ENCODE measurements at regions not wholly inside any gene's neighbourhood (a gene's known extent, or its start where the extent isn't known, plus 50 kb on each side); places are given as distances from the start of the nearest gene placed in this dataset.
A peak's percentile ranks its signal among the peaks of the same experiment; 100 is the strongest.

- Mint-ChIP-seq H3K9me3 (no peaks in the 10 kb centered on the region), H3K4me3 (no peak overlapping the region), H3K4me1 (ENCODE audit: low read depth in 2 of 2) (peaks cover 3 to 6% of the 10 kb centered on the region in 2 donors), H3K27me3 (peaks cover 25 to 66% of the 10 kb centered on the region in 2 donors), H3K36me3 (ENCODE audit: insufficient read depth) (peaks cover 3% of the 10 kb centered on the region), H3K27ac (peak overlapping the region in 1 of 2 donors; percentile 12)
- no peak for ATAC-seq (replicated peaks)
- DNase-seq, result no peak
Observed at GRCh38 chr22:44393066-44393465, 80.3 kb upstream of the SHISAL1 start.

- H3K4me1 Mint-ChIP-seq (ENCODE audit: low read depth in 2 of 2), result peaks cover 3% of the 10 kb centered on the region in 2 donors
- DNase-seq, result no peak
- peaks cover 3% of the 10 kb centered on the region for H3K36me3 Mint-ChIP-seq (ENCODE audit: insufficient read depth)
- H3K27me3 Mint-ChIP-seq, result peaks cover 28 to 72% of the 10 kb centered on the region in 2 donors
- no peak overlapping the region for H3K4me3 Mint-ChIP-seq
- H3K9me3 Mint-ChIP-seq, result no peaks in the 10 kb centered on the region
- H3K27ac Mint-ChIP-seq, result no peak overlapping the region
- ATAC-seq (replicated peaks), result no peak
Observed at GRCh38 chr22:44392446-44392921, 79.7 kb upstream of the SHISAL1 start.

- DNase-seq (no peak), ATAC-seq (replicated peaks) (no peak)
- Mint-ChIP-seq H3K27me3 (peaks cover 35 to 79% of the 10 kb centered on the region in 2 donors), H3K27ac (no peak overlapping the region), H3K4me1 (ENCODE audit: low read depth in 2 of 2) (peaks cover 3 to 6% of the 10 kb centered on the region in 2 donors), H3K9me3 (no peaks in the 10 kb centered on the region), H3K4me3 (no peak overlapping the region), H3K36me3 (ENCODE audit: insufficient read depth) (peaks cover 3% of the 10 kb centered on the region)
Observed at GRCh38 chr22:44391481-44392445, 79.0 kb upstream of the SHISAL1 start.

- peaks cover 3% of the 10 kb centered on the region for H3K36me3 Mint-ChIP-seq (ENCODE audit: insufficient read depth)
- H3K4me1 Mint-ChIP-seq (ENCODE audit: low read depth in 2 of 2), result peaks cover 3 to 6% of the 10 kb centered on the region in 2 donors
- no peak overlapping the region for H3K27ac Mint-ChIP-seq
- no peak for ATAC-seq (replicated peaks)
- no peak overlapping the region for H3K4me3 Mint-ChIP-seq
- H3K27me3 Mint-ChIP-seq, result peaks cover 41 to 83% of the 10 kb centered on the region in 2 donors
- no peak for DNase-seq
- H3K9me3 Mint-ChIP-seq, result no peaks in the 10 kb centered on the region
Observed at GRCh38 chr22:44391015-44391414, 78.3 kb upstream of the SHISAL1 start.

GRCh38 chr22:44390613-44390970, 77.8 kb upstream of the SHISAL1 start:
- Mint-ChIP-seq H3K36me3 (ENCODE audit: insufficient read depth) (peaks cover 3% of the 10 kb centered on the region), H3K9me3 (no peaks in the 10 kb centered on the region), H3K4me1 (ENCODE audit: low read depth in 2 of 2) (peaks cover 3 to 6% of the 10 kb centered on the region in 2 donors), H3K27me3 (peaks cover 37 to 83% of the 10 kb centered on the region in 2 donors), H3K4me3 (no peak overlapping the region), H3K27ac (no peak overlapping the region)
- ATAC-seq (replicated peaks) (no peak), DNase-seq (no peak)

- no peak overlapping the region for H3K27ac Mint-ChIP-seq
- H3K4me1 Mint-ChIP-seq (ENCODE audit: low read depth in 2 of 2), result peaks cover 3% of the 10 kb centered on the region in 2 donors
- H3K36me3 Mint-ChIP-seq (ENCODE audit: insufficient read depth), result peaks cover 2% of the 10 kb centered on the region
Observed at GRCh38 chr22:44389926-44390612, 77.3 kb upstream of the SHISAL1 start.

GRCh38 chr22:44389181-44389580, 76.4 kb upstream of the SHISAL1 start:
- no peak overlapping the region for H3K27ac Mint-ChIP-seq
- peaks cover 27 to 87% of the 10 kb centered on the region in 2 donors for H3K27me3 Mint-ChIP-seq
- H3K4me1 Mint-ChIP-seq (ENCODE audit: low read depth in 2 of 2), result peaks cover 3% of the 10 kb centered on the region in 2 donors
- H3K4me3 Mint-ChIP-seq, result no peak overlapping the region
- DNase-seq (no peak), ATAC-seq (replicated peaks) (no peak)
- H3K9me3 Mint-ChIP-seq, result no peaks in the 10 kb centered on the region
- H3K36me3 Mint-ChIP-seq (ENCODE audit: insufficient read depth), result no peaks in the 10 kb centered on the region

More at GRCh38 chr22:44389926-44390612, 77.3 kb upstream of the SHISAL1 start:
- peaks cover 31 to 83% of the 10 kb centered on the region in 2 donors for H3K27me3 Mint-ChIP-seq
- ATAC-seq (replicated peaks) (no peak), DNase-seq (no peak)
- H3K9me3 Mint-ChIP-seq, result no peaks in the 10 kb centered on the region
- no peak overlapping the region for H3K4me3 Mint-ChIP-seq

GRCh38 chr22:44387486-44387885, 74.7 kb upstream of the SHISAL1 start:
- Mint-ChIP-seq H3K27ac (peak overlapping the region in 1 of 2 donors; percentile 41), H3K4me1 (ENCODE audit: low read depth in 2 of 2) (peaks cover 0 to 3% of the 10 kb centered on the region in 2 donors), H3K9me3 (no peaks in the 10 kb centered on the region), H3K4me3 (no peak overlapping the region), H3K27me3 (peaks cover 39 to 90% of the 10 kb centered on the region in 2 donors), H3K36me3 (ENCODE audit: insufficient read depth) (no peaks in the 10 kb centered on the region)
- no peak for ATAC-seq (replicated peaks)
- no peak for DNase-seq

- Mint-ChIP-seq H3K27ac (no peak overlapping the region), H3K36me3 (ENCODE audit: insufficient read depth) (no peaks in the 10 kb centered on the region), H3K4me1 (ENCODE audit: low read depth in 2 of 2) (peaks cover 0 to 3% of the 10 kb centered on the region in 2 donors), H3K27me3 (peaks cover 39 to 91% of the 10 kb centered on the region in 2 donors), H3K9me3 (no peaks in the 10 kb centered on the region), H3K4me3 (no peak overlapping the region)
- no peak for ATAC-seq (replicated peaks)
- no peak for DNase-seq
Observed at GRCh38 chr22:44386386-44387035, 73.8 kb upstream of the SHISAL1 start.

- Mint-ChIP-seq H3K27me3 (peaks cover 39 to 91% of the 10 kb centered on the region in 2 donors), H3K4me1 (ENCODE audit: low read depth in 2 of 2) (peaks cover 0 to 3% of the 10 kb centered on the region in 2 donors), H3K4me3 (no peak overlapping the region), H3K9me3 (no peaks in the 10 kb centered on the region), H3K27ac (no peak overlapping the region), H3K36me3 (ENCODE audit: insufficient read depth) (no peaks in the 10 kb centered on the region)
- no peak for ATAC-seq (replicated peaks)
- no peak for DNase-seq
Observed at GRCh38 chr22:44385781-44386180, 73.0 kb upstream of the SHISAL1 start.

GRCh38 chr22:44385296-44385610, 72.5 kb upstream of the SHISAL1 start:
- Mint-ChIP-seq H3K4me1 (ENCODE audit: low read depth in 2 of 2) (peaks cover 0 to 3% of the 10 kb centered on the region in 2 donors), H3K27ac (no peak overlapping the region), H3K36me3 (ENCODE audit: insufficient read depth) (no peaks in the 10 kb centered on the region), H3K4me3 (no peak overlapping the region), H3K9me3 (no peaks in the 10 kb centered on the region), H3K27me3 (peaks cover 39 to 86% of the 10 kb centered on the region in 2 donors)
- ATAC-seq (replicated peaks), result no peak
- no peak for DNase-seq

GRCh38 chr22:44384563-44385295, 72.0 kb upstream of the SHISAL1 start:
- H3K4me3 Mint-ChIP-seq, result no peak overlapping the region
- H3K27ac Mint-ChIP-seq, result no peak overlapping the region
- DNase-seq, result no peak
- H3K36me3 Mint-ChIP-seq (ENCODE audit: insufficient read depth), result no peaks in the 10 kb centered on the region
- H3K4me1 Mint-ChIP-seq (ENCODE audit: low read depth in 2 of 2), result peaks cover 0 to 3% of the 10 kb centered on the region in 2 donors
- ATAC-seq (replicated peaks), result no peak
- peaks cover 39 to 81% of the 10 kb centered on the region in 2 donors for H3K27me3 Mint-ChIP-seq
- no peaks in the 10 kb centered on the region for H3K9me3 Mint-ChIP-seq
